ENCODE measurements at regions not wholly inside any gene's neighbourhood (a gene's known extent, or its start where the extent isn't known, plus 50 kb on each side); places are given as distances from the start of the nearest gene placed in this dataset.

DNA sequence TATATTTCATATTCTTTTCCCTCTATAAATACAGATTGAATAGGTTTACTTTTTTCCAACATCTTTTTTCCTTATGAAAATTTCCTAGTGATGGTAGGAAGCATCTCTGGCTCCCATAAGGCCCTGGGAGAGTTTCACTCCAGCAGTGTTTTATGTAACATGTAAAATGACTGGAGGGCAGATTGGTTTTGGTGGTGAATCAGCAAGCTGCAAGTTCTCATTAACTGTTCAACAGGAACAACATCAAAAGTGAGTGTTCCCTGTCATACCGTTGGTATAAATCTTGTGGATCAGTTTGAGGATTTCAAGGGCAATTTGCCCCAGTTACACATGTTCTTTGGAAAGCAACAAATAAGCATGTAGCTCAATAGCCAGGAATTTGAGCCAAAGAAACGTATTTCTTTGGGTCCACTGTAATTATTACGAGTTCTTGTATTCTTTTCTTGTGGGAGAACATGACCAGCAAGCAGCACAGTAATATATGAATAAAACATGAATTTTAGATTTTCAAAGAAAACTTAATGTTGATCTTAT, 345.7 kb downstream of the SV2B start:
- TF ChIP-seq CTCF (conservative IDR thresholded peaks at IDR 0.05 in 1 of 2, IDR thresholded peaks at IDR 0.05 in 1 of 2; ENCODE audit: low read depth in 1 of 2, low read length in 2 of 2): no peak
- TF ChIP-seq EZH2 (IDR thresholded peaks at IDR 0.05; ENCODE audit: low read length, missing control alignments): no peak
